CD14-positive monocyte (primary cell): ENCODE measurements at regions not wholly inside any gene's neighbourhood (a gene's known extent, or its start where the extent isn't known, plus 50 kb on each side); places are given as distances from the start of the nearest gene placed in this dataset.
"Not testable (repeated sequence)": the region's sequence is repeated elsewhere in the genome, so short reads cannot be mapped to it uniquely, and the experiment has no call there.

ENCODE experiments used
- DNase-seq, 3 donors: peaks; one replicate each; pipeline ENCODE4 v3.0.0-alpha.2; 2011 to 2022
- H2AFZ ChIP-seq: 2 replicates; pipeline ENCODE4 v1.6.0; 2012; ENCODE audit warnings: mild to moderate bottlenecking, low read depth, low read length, inconsistent platforms; ENCODE audit not compliant: insufficient read depth, poor library complexity, severe bottlenecking
- H3K27ac ChIP-seq, 2 donors: 1 replicate in 1 of 2; 2 replicates in 1 of 2; pipeline ENCODE4 v1.5.1; 2012 to 2013; ENCODE audit warnings: low read length in 2 of 2, control low read depth in 1 of 2, inconsistent platforms in 1 of 2, low read depth in 1 of 2, mild to moderate bottlenecking in 1 of 2
- H3K27me3 ChIP-seq, 2 donors: one replicate each; pipeline versions ENCODE4 v1.6.0 to v1.6.1; 2011 to 2013; ENCODE audit warnings: low read length in 2 of 2; ENCODE audit not compliant: control insufficient read depth in 2 of 2, insufficient read depth in 2 of 2
- H3K36me3 ChIP-seq, 2 donors: replicated peaks in 1 of 2; 1 replicate in 1 of 2; 2 replicates in 1 of 2; pipeline versions ENCODE4 v1.5.1 to v1.6.1; 2012 to 2013; ENCODE audit warnings: low read length in 2 of 2, control low read depth in 1 of 2, inconsistent platforms in 1 of 2, mild to moderate bottlenecking in 1 of 2; ENCODE audit not compliant: insufficient read depth in 2 of 2, control insufficient read depth in 1 of 2
- H3K4me1 ChIP-seq, 2 donors: 1 replicate in 1 of 2; 2 replicates in 1 of 2; pipeline versions ENCODE4 v1.5.1 to v1.6.1; 2012 to 2013; ENCODE audit warnings: low read length in 2 of 2, control low read depth in 1 of 2, inconsistent platforms in 1 of 2, mild to moderate bottlenecking in 1 of 2, moderate library complexity in 1 of 2; ENCODE audit not compliant: insufficient read depth in 2 of 2, control insufficient read depth in 1 of 2
- H3K4me2 ChIP-seq: replicated peaks from 2 replicates; pipeline ENCODE3; 2012; ENCODE audit warnings: low read length, moderate library complexity, mild to moderate bottlenecking; ENCODE audit not compliant: poor library complexity, severe bottlenecking; ENCODE audit errors: extremely low read depth
- H3K4me3 ChIP-seq, 3 experiments: fragments of 200-600 bp in 1 of 3; sonication (generic) in 1 of 3; replicated peaks in 1 of 3; 1 replicate in 2 of 3; 2 replicates in 1 of 3; pipeline ENCODE4 v1.5.1; 2011 to 2013; ENCODE audit warnings: low read length in 3 of 3, mild to moderate bottlenecking in 3 of 3, control low read depth in 2 of 3, low read depth in 2 of 3, inconsistent platforms in 1 of 3, moderate library complexity in 1 of 3
- H3K79me2 ChIP-seq: 2 replicates; pipeline ENCODE4 v1.6.0; 2012; ENCODE audit warnings: mild to moderate bottlenecking, control low read depth, inconsistent platforms, low read length, moderate library complexity; ENCODE audit not compliant: insufficient read depth
- H3K9ac ChIP-seq: 2 replicates; pipeline ENCODE4 v1.6.0; 2017; ENCODE audit warnings: low read length, mild to moderate bottlenecking; ENCODE audit not compliant: insufficient read depth, poor library complexity, severe bottlenecking
- H3K9me3 ChIP-seq, 2 donors: replicated peaks in 1 of 2; 1 replicate in 1 of 2; 2 replicates in 1 of 2; pipeline versions ENCODE4 v1.5.1 to v1.6.1; 2012 to 2013; ENCODE audit warnings: low read length in 2 of 2, control low read depth in 1 of 2; ENCODE audit not compliant: control insufficient read depth in 1 of 2, insufficient read depth in 1 of 2
- H4K20me1 ChIP-seq: 2 replicates; pipeline ENCODE4 v1.6.0; 2012; ENCODE audit warnings: mild to moderate bottlenecking, low read length, control low read depth, moderate library complexity; ENCODE audit not compliant: insufficient read depth
- H3K27ac Mint-ChIP-seq, 7 donors: one replicate each; pipeline ENCODE4 v1.8.0; 2020; ENCODE audit warnings: mild to moderate bottlenecking in 7 of 7, mixed read lengths in 7 of 7, moderate library complexity in 6 of 7, inconsistent platforms in 2 of 7
- H3K27me3 Mint-ChIP-seq, 3 donors: one replicate each; pipeline ENCODE4 v1.8.0; 2021 to 2022; ENCODE audit warnings: low read depth in 3 of 3, mild to moderate bottlenecking in 3 of 3, mixed read lengths in 3 of 3, moderate library complexity in 3 of 3, inconsistent platforms in 1 of 3
- H3K36me3 Mint-ChIP-seq, 2 donors: one replicate each; pipeline ENCODE4 v1.8.0; 2020; ENCODE audit warnings: mixed read lengths in 2 of 2, inconsistent platforms in 1 of 2, mild to moderate bottlenecking in 1 of 2
- H3K4me1 Mint-ChIP-seq: one replicate; pipeline ENCODE4 v1.8.0; 2020; ENCODE audit warnings: mild to moderate bottlenecking, mixed read lengths
- H3K4me3 Mint-ChIP-seq, 2 donors: one replicate each; pipeline ENCODE4 v1.8.0; 2020; ENCODE audit warnings: mild to moderate bottlenecking in 2 of 2, mixed read lengths in 2 of 2, moderate library complexity in 1 of 2
- H3K9me3 Mint-ChIP-seq, 7 donors: one replicate each; pipeline ENCODE4 v1.8.0; 2020 to 2022; ENCODE audit warnings: mixed read lengths in 7 of 7, mild to moderate bottlenecking in 6 of 7, moderate library complexity in 6 of 7, inconsistent platforms in 2 of 7
- WGBS: methylation state at CpG from one replicate; pipeline ENCODE4 v1.1.5; 2013; ENCODE audit warnings: missing lambda C conversion rate; ENCODE audit not compliant: insufficient coverage; 5-methylcytosine and 5-hydroxymethylcytosine counted together
- intact Hi-C, 2 donors: fragments of 100-400 bp; cut with micrococcal nuclease; formaldehyde crosslinking; loops; one replicate each; pipeline versions ENCODE4 v1.15.0 to v1.15.1; 2023
- TF ChIP-seq, protein P1 (sequence below): fragments of 200-600 bp; IDR thresholded peaks from one replicate; pipeline ENCODE4 v1.8.0; 2022; ENCODE audit warnings: antibody characterized with exemption, mild to moderate bottlenecking

GRCh38 chr6:15183979-15184378 lies 61.9 kb upstream of the JARID2 start:
- Histone ChIP-seq H3K27ac (no peak overlapping the region), H3K9me3 (no peaks in the 10 kb centered on the region), H3K4me3 (no peak overlapping the region), H3K4me1 (no peaks in the 10 kb centered on the region), H3K4me2 (no peak overlapping the region), H4K20me1 (no peaks in the 10 kb centered on the region), H3K9ac (no peak overlapping the region), H3K79me2 (no peaks in the 10 kb centered on the region), H2AFZ (no peak overlapping the region), H3K27me3 (no peaks in the 10 kb centered on the region), H3K36me3 (no peaks in the 10 kb centered on the region)
- Mint-ChIP-seq H3K4me3 (no peak overlapping the region), H3K36me3 (no peaks in the 10 kb centered on the region), H3K27ac (no peak overlapping the region), H3K9me3 (peaks cover 0 to 4% (median 1%) of the 10 kb centered on the region in 7 donors), H3K4me1 (peaks cover 4% of the 10 kb centered on the region), H3K27me3 (no peaks in the 10 kb centered on the region)
- DNase-seq = no peak
- TF ChIP-seq, protein P1, sequence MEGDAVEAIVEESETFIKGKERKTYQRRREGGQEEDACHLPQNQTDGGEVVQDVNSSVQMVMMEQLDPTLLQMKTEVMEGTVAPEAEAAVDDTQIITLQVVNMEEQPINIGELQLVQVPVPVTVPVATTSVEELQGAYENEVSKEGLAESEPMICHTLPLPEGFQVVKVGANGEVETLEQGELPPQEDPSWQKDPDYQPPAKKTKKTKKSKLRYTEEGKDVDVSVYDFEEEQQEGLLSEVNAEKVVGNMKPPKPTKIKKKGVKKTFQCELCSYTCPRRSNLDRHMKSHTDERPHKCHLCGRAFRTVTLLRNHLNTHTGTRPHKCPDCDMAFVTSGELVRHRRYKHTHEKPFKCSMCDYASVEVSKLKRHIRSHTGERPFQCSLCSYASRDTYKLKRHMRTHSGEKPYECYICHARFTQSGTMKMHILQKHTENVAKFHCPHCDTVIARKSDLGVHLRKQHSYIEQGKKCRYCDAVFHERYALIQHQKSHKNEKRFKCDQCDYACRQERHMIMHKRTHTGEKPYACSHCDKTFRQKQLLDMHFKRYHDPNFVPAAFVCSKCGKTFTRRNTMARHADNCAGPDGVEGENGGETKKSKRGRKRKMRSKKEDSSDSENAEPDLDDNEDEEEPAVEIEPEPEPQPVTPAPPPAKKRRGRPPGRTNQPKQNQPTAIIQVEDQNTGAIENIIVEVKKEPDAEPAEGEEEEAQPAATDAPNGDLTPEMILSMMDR = no peak
- WGBS = no CpG with 5 or more reads among the region's 2 CpGs
- intact Hi-C loops = no loop called here

- H3K79me2 ChIP-seq = no peaks in the 10 kb centered on the region
- Mint-ChIP-seq H3K27ac (no peak overlapping the region), H3K9me3 (peaks cover 0 to 4% (median 1%) of the 10 kb centered on the region in 7 donors), H3K27me3 (no peaks in the 10 kb centered on the region), H3K36me3 (no peaks in the 10 kb centered on the region), H3K4me1 (peaks cover 4% of the 10 kb centered on the region), H3K4me3 (no peak overlapping the region)
- intact Hi-C loops = no loop called here
- H2AFZ ChIP-seq = no peak overlapping the region
- H3K9me3 ChIP-seq = no peaks in the 10 kb centered on the region
- no peak overlapping the region for H3K27ac ChIP-seq
- 100% methylated on average over 1 of the region's 2 CpGs for WGBS
- H3K4me1 ChIP-seq = no peaks in the 10 kb centered on the region
- no peaks in the 10 kb centered on the region for H3K36me3 ChIP-seq
- no peak overlapping the region for H3K9ac ChIP-seq
- no peak overlapping the region for H3K4me3 ChIP-seq
- TF ChIP-seq, protein P1 = no peak
- H3K4me2 ChIP-seq = no peak overlapping the region
- no peaks in the 10 kb centered on the region for H3K27me3 ChIP-seq
- no peaks in the 10 kb centered on the region for H4K20me1 ChIP-seq
- DNase-seq = peak in 1 of 3 donors; percentile 32
Measured at GRCh38 chr6:15184441-15184861, 61.4 kb upstream of the JARID2 start.

DNA sequence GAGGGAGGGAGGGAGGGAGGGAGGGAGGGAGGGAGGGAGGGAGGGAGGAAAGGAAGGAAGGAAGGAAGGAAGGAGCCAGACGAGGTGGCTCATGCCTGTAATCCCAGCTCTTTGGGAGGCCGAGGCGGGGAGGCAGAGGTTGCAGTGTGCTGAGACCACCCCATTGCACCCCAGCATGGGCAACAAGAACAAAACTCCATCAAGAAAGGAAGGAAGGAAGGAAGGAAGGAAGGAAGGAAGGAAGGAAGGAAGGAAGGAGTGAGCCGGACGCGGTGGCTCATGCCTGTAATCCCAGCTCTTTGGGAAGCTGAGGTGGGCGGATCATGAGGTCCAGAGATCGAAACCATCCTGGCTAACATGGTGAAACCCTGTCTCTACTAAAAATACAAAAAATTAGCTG lies 60.8 kb upstream of the JARID2 start:
- H3K9me3 ChIP-seq, H3K27ac Mint-ChIP-seq, H3K27ac ChIP-seq, H3K4me3 Mint-ChIP-seq, H3K9me3 Mint-ChIP-seq, H3K4me2 ChIP-seq, intact Hi-C loops, H2AFZ ChIP-seq, H3K27me3 Mint-ChIP-seq, H3K36me3 ChIP-seq, H3K9ac ChIP-seq, H4K20me1 ChIP-seq, H3K27me3 ChIP-seq, H3K4me1 Mint-ChIP-seq, H3K36me3 Mint-ChIP-seq, H3K4me1 ChIP-seq, H3K79me2 ChIP-seq, H3K4me3 ChIP-seq, DNase-seq: not testable (repeated sequence)
- WGBS = 80% methylated on average over 4 of the region's 8 CpGs
